ENCODE measurements at regions not wholly inside any gene's neighbourhood (a gene's known extent, or its start where the extent isn't known, plus 50 kb on each side); places are given as distances from the start of the nearest gene placed in this dataset.

GRCh38 chr3:89932882-89933281 lies 825.5 kb downstream of the EPHA3 start:
- TF ChIP-seq CTCF (IDR thresholded peaks at IDR 0.05), result no peak
- TF ChIP-seq EZH2 (IDR thresholded peaks at IDR 0.05; ENCODE audit: borderline replicate concordance, insufficient read depth, low read depth, low read length, poor library complexity, severe bottlenecking), result no peak
